ENCODE measurements at regions not wholly inside any gene's neighbourhood (a gene's known extent, or its start where the extent isn't known, plus 50 kb on each side); places are given as distances from the start of the nearest gene placed in this dataset.
"Not testable (repeated sequence)": the region's sequence is repeated elsewhere in the genome, so short reads cannot be mapped to it uniquely, and the experiment has no call there.

GRCh38 chr6:165844801-165845364, 181.8 kb upstream of the PDE10A start:
- DNase-seq (ENCODE audit: low read depth): no peak

- DNase-seq (ENCODE audit: low read depth): no peak
These were observed 181.2 kb upstream of the PDE10A start for GRCh38 chr6:165844232-165844631.

- no peak for DNase-seq (ENCODE audit: low read depth)
These were observed 180.6 kb upstream of the PDE10A start for GRCh38 chr6:165843568-165844113.

DNA sequence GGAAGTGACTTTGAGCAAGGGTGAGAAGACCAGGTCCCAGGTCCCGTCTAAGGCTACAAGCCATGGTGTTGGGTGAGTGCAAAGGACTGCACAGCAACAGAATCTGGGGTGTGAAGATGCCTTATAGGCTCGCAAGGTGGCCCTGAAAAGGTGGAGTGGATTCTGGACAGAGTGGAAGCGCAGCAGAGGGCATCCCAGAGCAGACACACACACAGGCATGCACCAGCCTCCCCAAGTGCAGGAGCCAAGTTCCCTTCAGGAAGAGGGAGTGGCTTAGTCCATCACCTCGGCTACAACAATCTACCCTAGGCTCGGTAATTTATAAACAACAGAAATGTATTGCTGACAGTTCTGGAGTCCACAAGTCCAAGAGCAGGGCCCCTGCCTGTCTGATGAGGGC, 180.1 kb upstream of the PDE10A start:
- DNase-seq (ENCODE audit: low read depth): no peak

- DNase-seq (ENCODE audit: low read depth): no peak
These were observed 179.4 kb upstream of the PDE10A start for GRCh38 chr6:165842281-165842936.

DNA sequence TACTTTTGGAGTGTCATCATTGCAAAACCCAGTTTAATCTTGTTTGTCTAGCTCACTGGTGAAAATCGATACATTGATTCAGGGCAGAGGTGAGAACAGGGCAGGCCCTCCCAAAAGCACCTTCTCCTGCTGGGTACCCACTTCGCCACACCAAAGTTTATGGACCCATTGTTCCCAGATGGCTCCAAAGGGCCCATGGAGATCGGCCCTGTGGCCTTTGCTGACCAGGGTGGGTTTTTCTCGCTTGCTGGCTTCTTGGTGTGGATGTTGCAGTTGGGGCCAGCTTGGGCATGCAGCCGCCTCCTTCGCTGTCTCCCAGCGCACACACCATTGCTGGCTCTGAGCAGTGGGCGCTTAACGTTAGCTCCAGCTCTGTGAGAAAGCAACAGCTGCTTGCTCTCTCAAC, 178.1 kb upstream of the PDE10A start:
- no peak for DNase-seq (ENCODE audit: low read depth)

DNA sequence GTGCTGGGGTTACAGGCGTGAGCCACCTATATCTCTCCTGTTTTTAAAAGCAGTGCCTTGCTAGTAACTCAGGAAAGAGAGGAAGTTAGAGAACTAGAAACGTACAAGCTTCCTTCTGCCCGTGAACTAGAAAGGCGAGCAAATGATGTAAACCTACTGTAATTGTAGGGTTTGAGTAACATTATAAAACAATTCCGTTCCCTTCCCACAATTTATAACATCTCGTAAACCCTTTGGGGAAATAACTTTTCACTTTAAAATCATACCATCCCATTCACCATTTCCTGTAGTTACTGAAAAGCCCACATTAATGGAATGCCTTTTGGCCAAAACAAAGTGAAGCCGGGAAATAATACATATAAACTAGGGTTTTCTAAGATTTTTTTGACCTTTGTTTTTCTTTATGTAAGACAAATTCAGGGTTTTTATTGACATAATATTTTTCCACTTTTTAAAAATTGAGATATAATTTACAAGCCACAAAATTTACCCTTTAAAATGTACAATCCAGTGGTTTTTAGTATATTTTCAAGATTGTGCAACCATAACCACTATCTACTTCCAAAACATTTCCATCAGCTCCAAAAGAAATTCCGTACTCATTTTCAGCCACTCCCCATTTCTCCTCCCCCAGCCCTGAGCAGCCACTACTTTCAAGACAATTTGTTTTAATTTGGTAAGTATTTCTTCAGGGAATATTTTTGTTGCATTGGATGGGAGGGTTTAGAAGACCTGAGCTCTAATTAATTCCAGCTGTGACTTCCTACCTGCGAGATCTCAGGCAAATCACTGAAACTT, 175.1 kb upstream of the PDE10A start:
- DNase-seq (ENCODE audit: low read depth): no peak

DNA sequence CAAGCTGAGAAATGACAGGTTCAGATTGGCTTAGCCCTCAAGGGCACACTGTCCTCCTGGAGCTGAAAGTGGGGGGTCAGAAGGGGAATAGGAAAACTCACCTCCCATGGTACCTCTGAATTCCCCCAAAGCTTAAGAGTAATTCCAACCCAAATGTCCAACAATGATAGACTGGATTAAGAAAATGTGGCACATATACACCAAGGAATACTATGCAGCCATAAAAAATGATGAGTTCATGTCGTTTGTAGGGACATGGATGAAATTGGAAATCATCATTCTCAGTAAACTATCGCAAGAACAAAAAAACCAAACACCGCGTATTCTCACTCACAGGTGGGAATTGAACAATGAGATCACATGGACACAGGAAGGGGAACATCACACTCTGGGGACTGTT, 173.6 kb upstream of the PDE10A start:
- not testable (repeated sequence) for DNase-seq (ENCODE audit: low read depth)

DNA sequence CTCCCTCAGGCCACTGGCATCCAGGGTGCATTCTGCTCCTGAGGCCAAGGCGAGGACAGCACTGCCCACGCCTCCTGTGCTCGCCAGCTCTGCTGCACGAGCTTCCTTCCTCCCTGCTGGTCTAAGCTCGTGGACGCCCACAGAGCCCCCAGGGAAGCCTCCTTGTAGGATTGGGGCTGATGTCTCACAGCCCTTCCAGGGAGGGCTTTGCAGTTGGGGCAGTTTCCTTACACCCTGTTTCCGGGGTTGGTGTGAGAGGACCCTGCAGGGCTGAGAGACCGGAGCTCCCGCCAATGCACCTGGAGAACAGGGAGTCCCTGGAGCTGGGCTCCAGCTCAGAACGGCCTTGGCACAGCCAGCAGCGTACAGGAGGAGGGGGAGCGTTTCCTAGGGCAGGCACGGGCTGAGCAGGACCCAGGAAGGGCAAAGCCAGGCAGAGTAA, 172.4 kb upstream of the PDE10A start:
- DNase-seq (ENCODE audit: low read depth): no peak

GRCh38 chr6:165834613-165835259, 171.7 kb upstream of the PDE10A start:
- no peak for DNase-seq (ENCODE audit: low read depth)

GRCh38 chr6:165833355-165833754, 170.3 kb upstream of the PDE10A start:
- DNase-seq (ENCODE audit: low read depth): no peak

DNA sequence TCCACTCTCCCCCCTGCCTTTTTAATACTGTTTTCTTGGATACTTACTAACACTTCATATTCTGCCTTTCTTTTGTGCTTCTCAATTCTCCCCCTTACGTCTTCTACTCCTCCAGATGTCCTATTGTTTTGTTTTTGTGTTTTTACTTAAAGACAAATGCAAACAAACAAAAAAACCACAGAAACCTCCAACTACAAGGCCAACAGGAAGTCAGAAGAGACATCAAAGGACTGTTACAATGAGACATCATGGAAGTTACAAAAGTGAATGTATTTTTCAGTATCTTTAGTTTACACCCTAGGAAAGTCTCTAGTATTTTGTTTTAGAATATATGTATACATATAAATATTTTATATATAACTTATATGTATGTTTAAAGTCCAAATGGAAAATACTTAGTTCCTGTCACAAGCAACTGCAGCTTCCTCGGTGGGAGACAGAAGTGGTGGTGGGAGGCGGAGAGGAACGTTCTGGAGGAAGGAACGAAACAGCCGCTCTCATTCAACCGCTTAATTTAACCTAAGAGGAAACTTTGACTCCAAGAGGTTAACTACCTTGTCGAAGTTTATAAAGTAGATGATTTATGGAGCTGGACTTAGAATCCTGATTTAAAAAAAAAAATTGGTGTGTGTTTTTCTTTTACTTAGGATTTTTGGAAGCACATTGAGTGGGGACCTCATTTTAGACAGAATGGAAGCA, 168.9 kb upstream of the PDE10A start:
- DNase-seq (ENCODE audit: low read depth): no peak

- no peak for DNase-seq (ENCODE audit: low read depth)
These were observed 167.7 kb upstream of the PDE10A start for GRCh38 chr6:165830761-165831160.

DNA sequence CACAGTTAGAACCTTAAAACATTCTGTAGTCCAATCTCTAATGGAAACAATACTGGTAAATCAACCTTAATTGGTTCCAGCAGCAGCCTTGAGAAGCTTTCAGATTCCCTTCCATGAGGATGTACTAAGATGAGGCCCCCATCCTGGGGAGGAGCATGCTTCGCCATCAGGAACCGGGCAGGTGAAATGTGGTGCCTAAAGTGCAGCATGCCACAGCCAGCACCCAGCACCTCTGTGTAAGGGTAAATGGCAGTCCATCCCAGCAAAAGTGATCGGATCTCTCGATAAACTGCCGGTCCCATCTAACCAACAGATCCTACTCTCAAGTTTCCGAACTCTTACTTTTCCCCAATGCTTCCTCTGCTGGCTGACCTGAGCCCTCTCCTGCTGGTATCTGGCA, 166.3 kb upstream of the PDE10A start:
- no peak for DNase-seq (ENCODE audit: low read depth)

DNA sequence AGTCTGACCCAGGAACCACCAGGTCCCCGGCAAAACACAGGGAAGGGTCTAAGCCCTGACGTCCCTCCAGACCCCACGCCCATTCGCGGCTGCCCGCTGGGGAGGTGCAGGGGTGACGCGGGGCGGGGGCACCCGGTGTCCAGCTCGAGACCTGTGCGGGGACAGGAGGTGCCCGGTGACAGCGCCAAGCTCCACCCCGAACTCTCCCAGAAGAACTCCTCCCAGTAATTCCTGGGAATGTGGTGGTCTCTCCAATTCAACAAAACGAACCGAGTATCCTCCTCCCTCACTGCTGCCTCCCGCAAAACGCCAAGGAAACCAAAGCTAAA, 164.1 kb upstream of the PDE10A start:
- DNase-seq (ENCODE audit: low read depth): no peak

DNA sequence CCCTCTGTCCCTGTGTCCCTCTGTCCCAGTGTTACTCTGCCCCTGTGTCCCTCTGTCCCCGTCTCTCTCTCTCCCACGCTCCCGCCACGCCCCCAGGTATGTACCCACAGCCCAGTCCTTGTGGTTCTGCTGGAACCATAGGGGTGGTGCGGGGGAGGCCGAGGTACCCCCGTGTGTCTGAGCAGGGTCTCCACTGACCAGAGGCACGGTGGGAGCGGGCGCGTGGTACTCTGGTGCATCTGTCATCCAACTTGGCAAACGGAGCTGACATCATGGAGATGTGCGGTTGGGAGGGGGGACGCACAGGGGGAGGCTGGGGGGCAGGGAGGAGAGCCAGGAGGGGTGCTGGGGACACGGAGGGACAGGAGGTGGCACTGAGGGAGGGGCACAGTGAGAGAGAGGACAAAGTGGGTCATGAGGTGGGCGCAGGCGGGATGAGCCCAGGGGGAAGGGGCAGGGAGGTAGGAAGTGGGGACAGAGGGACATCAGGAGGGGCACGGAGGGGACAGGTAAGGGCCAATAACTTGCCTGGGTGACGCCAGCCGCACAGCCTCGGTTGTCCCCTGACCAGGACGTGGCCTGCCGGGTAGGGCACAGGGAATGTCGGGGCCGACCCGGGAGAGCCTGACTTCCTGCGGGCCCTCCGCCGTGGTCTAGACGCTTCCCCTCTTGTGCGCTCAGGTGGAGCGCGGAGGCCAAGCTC, 163.6 kb upstream of the PDE10A start:
- DNase-seq (ENCODE audit: low read depth): no peak

DNA sequence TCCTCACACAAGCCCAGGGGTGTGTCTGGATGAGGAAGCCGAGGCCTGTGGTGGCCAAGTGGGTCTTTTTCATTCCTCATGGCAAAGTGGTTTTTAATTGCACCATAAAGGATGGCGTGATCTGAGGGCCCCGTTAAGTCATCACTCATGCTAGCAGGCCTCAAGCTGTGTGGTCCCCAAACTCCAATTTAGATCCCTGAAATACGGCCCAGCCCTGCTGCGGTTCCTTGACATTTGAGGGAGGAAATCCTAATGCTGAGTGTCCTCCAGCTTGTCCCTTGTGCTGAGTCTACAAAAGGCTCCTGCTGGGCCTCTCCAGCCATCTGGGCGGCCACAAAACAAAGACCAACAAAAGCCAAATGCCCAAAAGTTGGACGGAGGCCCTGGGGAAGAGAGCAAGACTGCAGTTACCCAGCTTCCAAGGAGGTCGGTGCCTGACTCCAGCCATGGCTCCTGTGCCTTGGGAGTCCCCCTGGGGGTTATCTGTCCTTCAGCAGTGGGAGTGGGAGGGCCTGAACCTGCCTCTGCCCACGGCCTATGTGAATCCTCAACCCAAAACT, 162.3 kb upstream of the PDE10A start:
- DNase-seq (ENCODE audit: low read depth): no peak

GRCh38 chr6:165823609-165824326, 160.7 kb upstream of the PDE10A start:
- no peak for DNase-seq (ENCODE audit: low read depth)

- no peak for DNase-seq (ENCODE audit: low read depth)
These were observed 159.5 kb upstream of the PDE10A start for GRCh38 chr6:165822501-165822900.

DNA sequence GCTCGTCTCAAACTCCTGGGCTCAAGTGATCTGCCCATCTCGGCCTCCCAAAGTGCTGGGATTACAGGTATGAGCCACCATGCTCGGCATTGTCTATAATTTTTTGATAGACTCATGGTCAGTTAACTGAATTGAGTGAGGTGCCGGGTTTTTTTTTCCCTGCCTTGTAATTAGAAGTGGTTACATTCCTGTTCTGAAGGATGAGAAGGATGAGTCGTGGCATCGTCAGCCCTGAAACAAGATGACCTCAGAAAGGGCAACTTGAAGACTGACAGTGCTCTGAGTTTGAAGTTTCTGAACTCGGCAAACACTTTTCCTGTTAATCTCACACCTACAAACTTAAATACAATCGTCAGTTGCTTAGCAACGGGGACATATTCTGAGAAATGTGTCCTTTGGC, 158.7 kb upstream of the PDE10A start:
- DNase-seq (ENCODE audit: low read depth): no peak
